Activated T-cell treated with anti-CD3 and anti-CD28 coated beads, Interleukin-2, amount 50 U/mL, for 4 hours (primary cell): ENCODE measurements at regions not wholly inside any gene's neighbourhood (a gene's known extent, or its start where the extent isn't known, plus 50 kb on each side); places are given as distances from the start of the nearest gene placed in this dataset.

Experiments
- ATAC-seq, 2 donors: fragments of 200-7000 bp; cut with Tn5 transposase; one replicate each; pipeline ENCODE4 v1.10.0; 2021
- DNase-seq: peaks from one replicate; pipeline ENCODE4 v3.0.0-alpha.2; 2020
- H3K27me3 Mint-ChIP-seq: one replicate; pipeline ENCODE4 v1.8.0; 2021; ENCODE audit warnings: low read depth, mixed read lengths
- H3K36me3 Mint-ChIP-seq: one replicate; pipeline ENCODE4 v1.8.0; 2022; ENCODE audit warnings: mixed read lengths; ENCODE audit not compliant: insufficient read depth
- H3K4me1 Mint-ChIP-seq: one replicate; pipeline ENCODE4 v1.8.0; 2021; ENCODE audit warnings: low read depth, mixed read lengths
- H3K4me3 Mint-ChIP-seq: one replicate; pipeline ENCODE4 v1.8.0; 2021; ENCODE audit warnings: mild to moderate bottlenecking, moderate library complexity, mixed read lengths
- H3K9me3 Mint-ChIP-seq: one replicate; pipeline ENCODE4 v1.8.0; 2021; ENCODE audit warnings: mixed read lengths

- Mint-ChIP-seq H3K27me3 (peaks cover 14% of the 10 kb centered on the region), H3K4me3 (no peak overlapping the region), H3K36me3 (no peaks in the 10 kb centered on the region), H3K4me1 (peaks cover 18% of the 10 kb centered on the region), H3K9me3 (no peaks in the 10 kb centered on the region)
- no peak for DNase-seq
- no peak for ATAC-seq
These were observed 76.8 kb upstream of the GATA2 start for GRCh38 chr3:128569756-128570155.

- peaks cover 17% of the 10 kb centered on the region for H3K4me1 Mint-ChIP-seq
- DNase-seq (no peak), ATAC-seq (no peak)
- H3K9me3 Mint-ChIP-seq, result no peaks in the 10 kb centered on the region
- H3K36me3 Mint-ChIP-seq, result no peaks in the 10 kb centered on the region
- H3K4me3 Mint-ChIP-seq, result no peak overlapping the region
- H3K27me3 Mint-ChIP-seq, result peaks cover 8% of the 10 kb centered on the region
These were observed 75.8 kb upstream of the GATA2 start for GRCh38 chr3:128568602-128569490.

- Mint-ChIP-seq H3K27me3 (peaks cover 4% of the 10 kb centered on the region), H3K4me1 (peaks cover 7% of the 10 kb centered on the region), H3K9me3 (no peaks in the 10 kb centered on the region), H3K4me3 (no peak overlapping the region), H3K36me3 (no peaks in the 10 kb centered on the region)
- ATAC-seq (no peak), DNase-seq (no peak)
These were observed 74.8 kb upstream of the GATA2 start for GRCh38 chr3:128567705-128568356.

GRCh38 chr3:128567141-128567540 is 74.1 kb upstream of the GATA2 start:
- no peaks in the 10 kb centered on the region for H3K4me1 Mint-ChIP-seq
- no peaks in the 10 kb centered on the region for H3K9me3 Mint-ChIP-seq
- DNase-seq (no peak), ATAC-seq (no peak)
- no peaks in the 10 kb centered on the region for H3K36me3 Mint-ChIP-seq
- H3K4me3 Mint-ChIP-seq, result no peak overlapping the region
- peaks cover 4% of the 10 kb centered on the region for H3K27me3 Mint-ChIP-seq

GRCh38 chr3:128563439-128563838 is 70.4 kb upstream of the GATA2 start:
- Mint-ChIP-seq H3K36me3 (no peaks in the 10 kb centered on the region), H3K27me3 (peaks cover 27% of the 10 kb centered on the region), H3K4me1 (peaks cover 4% of the 10 kb centered on the region), H3K4me3 (no peak overlapping the region), H3K9me3 (no peaks in the 10 kb centered on the region)
- ATAC-seq (no peak), DNase-seq (no peak)

GRCh38 chr3:128561504-128561903 is 68.5 kb upstream of the GATA2 start:
- Mint-ChIP-seq H3K27me3 (peaks cover 39% of the 10 kb centered on the region), H3K4me3 (no peak overlapping the region), H3K36me3 (no peaks in the 10 kb centered on the region), H3K4me1 (peaks cover 4% of the 10 kb centered on the region), H3K9me3 (no peaks in the 10 kb centered on the region)
- DNase-seq (no peak), ATAC-seq (no peak)

GRCh38 chr3:128560768-128561167 is 67.8 kb upstream of the GATA2 start:
- DNase-seq (no peak), ATAC-seq (no peak)
- peaks cover 4% of the 10 kb centered on the region for H3K4me1 Mint-ChIP-seq
- no peaks in the 10 kb centered on the region for H3K9me3 Mint-ChIP-seq
- H3K4me3 Mint-ChIP-seq, result no peak overlapping the region
- no peaks in the 10 kb centered on the region for H3K36me3 Mint-ChIP-seq
- peaks cover 44% of the 10 kb centered on the region for H3K27me3 Mint-ChIP-seq

GRCh38 chr3:128559486-128560225 is 66.7 kb upstream of the GATA2 start:
- no peak for ATAC-seq
- peaks cover 48% of the 10 kb centered on the region for H3K27me3 Mint-ChIP-seq
- H3K36me3 Mint-ChIP-seq, result no peaks in the 10 kb centered on the region

GRCh38 chr3:128557531-128558280 is 64.7 kb upstream of the GATA2 start:
- Mint-ChIP-seq H3K9me3 (no peaks in the 10 kb centered on the region), H3K27me3 (peaks cover 66% of the 10 kb centered on the region), H3K4me1 (peaks cover 7% of the 10 kb centered on the region), H3K36me3 (no peaks in the 10 kb centered on the region), H3K4me3 (no peak overlapping the region)
- DNase-seq, result no peak
- no peak for ATAC-seq

More at GRCh38 chr3:128559486-128560225, 66.7 kb upstream of the GATA2 start:
- DNase-seq, result no peak
- peaks cover 5% of the 10 kb centered on the region for H3K4me1 Mint-ChIP-seq
- H3K9me3 Mint-ChIP-seq, result no peaks in the 10 kb centered on the region
- no peak overlapping the region for H3K4me3 Mint-ChIP-seq

- ATAC-seq (no peak), DNase-seq (no peak)
- Mint-ChIP-seq H3K36me3 (no peaks in the 10 kb centered on the region), H3K9me3 (no peaks in the 10 kb centered on the region), H3K4me3 (no peak overlapping the region), H3K27me3 (peaks cover 67% of the 10 kb centered on the region), H3K4me1 (peaks cover 7% of the 10 kb centered on the region)
These were observed 63.9 kb upstream of the GATA2 start for GRCh38 chr3:128556907-128557306.

- peaks cover 7% of the 10 kb centered on the region for H3K4me1 Mint-ChIP-seq
- no peak overlapping the region for H3K4me3 Mint-ChIP-seq
- peaks cover 64% of the 10 kb centered on the region for H3K27me3 Mint-ChIP-seq
- no peaks in the 10 kb centered on the region for H3K9me3 Mint-ChIP-seq
- DNase-seq, result no peak
- no peak for ATAC-seq
- no peaks in the 10 kb centered on the region for H3K36me3 Mint-ChIP-seq
These were observed 63.4 kb upstream of the GATA2 start for GRCh38 chr3:128556384-128556783.

- no peaks in the 10 kb centered on the region for H3K9me3 Mint-ChIP-seq
- H3K36me3 Mint-ChIP-seq, result no peaks in the 10 kb centered on the region
- no peak overlapping the region for H3K4me3 Mint-ChIP-seq
- peaks cover 66% of the 10 kb centered on the region for H3K27me3 Mint-ChIP-seq
- no peak for DNase-seq
- no peak for ATAC-seq
- H3K4me1 Mint-ChIP-seq, result peaks cover 7% of the 10 kb centered on the region
These were observed 62.8 kb upstream of the GATA2 start for GRCh38 chr3:128555841-128556240.

GRCh38 chr3:128555098-128555825 is 62.3 kb upstream of the GATA2 start:
- peaks cover 67% of the 10 kb centered on the region for H3K27me3 Mint-ChIP-seq
- no peaks in the 10 kb centered on the region for H3K9me3 Mint-ChIP-seq
- ATAC-seq, result peak; percentile 28 to 38
- peaks cover 7% of the 10 kb centered on the region for H3K4me1 Mint-ChIP-seq
- H3K4me3 Mint-ChIP-seq, result no peak overlapping the region
- no peaks in the 10 kb centered on the region for H3K36me3 Mint-ChIP-seq
- DNase-seq, result no peak
